ENCODE measurements at regions not wholly inside any gene's neighbourhood (a gene's known extent, or its start where the extent isn't known, plus 50 kb on each side); places are given as distances from the start of the nearest gene placed in this dataset.
"Not testable (repeated sequence)": the region's sequence is repeated elsewhere in the genome, so short reads cannot be mapped to it uniquely, and the experiment has no call there.

- DNase-seq (ENCODE audit: low read depth) = no peak
Observed at GRCh38 chr1:65590279-65590678, 169.8 kb downstream of the LEPR start.

GRCh38 chr1:65593516-65593915 is 173.0 kb downstream of the LEPR start:
- no peak for DNase-seq (ENCODE audit: low read depth)

GRCh38 chr1:65595724-65596123 is 175.3 kb downstream of the LEPR start:
- DNase-seq (ENCODE audit: low read depth) = no peak

- no peak for DNase-seq (ENCODE audit: low read depth)
Observed at GRCh38 chr1:65596768-65597167, 176.3 kb downstream of the LEPR start.

- DNase-seq (ENCODE audit: low read depth) = no peak
Observed at GRCh38 chr1:65605621-65606020, 185.2 kb downstream of the LEPR start.

- no peak for DNase-seq (ENCODE audit: low read depth)
Observed at GRCh38 chr1:65606426-65606825, 186.0 kb downstream of the LEPR start.

- DNase-seq (ENCODE audit: low read depth) = no peak
Observed at GRCh38 chr1:65613884-65614283, 178.8 kb upstream of the PDE4B start.

- DNase-seq (ENCODE audit: low read depth) = no peak
Observed at GRCh38 chr1:65615859-65616258, 176.8 kb upstream of the PDE4B start.

- not testable (repeated sequence) for DNase-seq (ENCODE audit: low read depth)
Observed at GRCh38 chr1:65621721-65622120, 171.0 kb upstream of the PDE4B start.

- DNase-seq (ENCODE audit: low read depth) = no peak
Observed at GRCh38 chr1:65623895-65624294, 168.8 kb upstream of the PDE4B start.

- no peak for DNase-seq (ENCODE audit: low read depth)
Observed at GRCh38 chr1:65625528-65625927, 167.2 kb upstream of the PDE4B start.

GRCh38 chr1:65626003-65626402 is 166.7 kb upstream of the PDE4B start:
- DNase-seq (ENCODE audit: low read depth) = no peak

GRCh38 chr1:65629788-65630187 is 162.9 kb upstream of the PDE4B start:
- DNase-seq (ENCODE audit: low read depth) = no peak

GRCh38 chr1:65630855-65631254 is 161.8 kb upstream of the PDE4B start:
- DNase-seq (ENCODE audit: low read depth) = peak; percentile 6

GRCh38 chr1:65632235-65632634 is 160.5 kb upstream of the PDE4B start:
- DNase-seq (ENCODE audit: low read depth) = no peak

GRCh38 chr1:65640046-65640445 is 152.6 kb upstream of the PDE4B start:
- no peak for DNase-seq (ENCODE audit: low read depth)

- DNase-seq (ENCODE audit: low read depth) = not testable (repeated sequence)
Observed at GRCh38 chr1:65649185-65649584, 143.5 kb upstream of the PDE4B start.

GRCh38 chr1:65650682-65651081 is 142.0 kb upstream of the PDE4B start:
- DNase-seq (ENCODE audit: low read depth) = no peak

- DNase-seq (ENCODE audit: low read depth) = not testable (repeated sequence)
Observed at GRCh38 chr1:65654526-65654925, 138.2 kb upstream of the PDE4B start.

GRCh38 chr1:65657609-65658008 is 135.1 kb upstream of the PDE4B start:
- DNase-seq (ENCODE audit: low read depth) = not testable (repeated sequence)

GRCh38 chr1:65658122-65658521 is 134.6 kb upstream of the PDE4B start:
- DNase-seq (ENCODE audit: low read depth) = peak; percentile 58

GRCh38 chr1:65668368-65668767 is 124.3 kb upstream of the PDE4B start:
- peak; percentile 21 for DNase-seq (ENCODE audit: low read depth)

GRCh38 chr1:65670518-65670917 is 122.2 kb upstream of the PDE4B start:
- DNase-seq (ENCODE audit: low read depth) = no peak

GRCh38 chr1:65674522-65674921 is 118.2 kb upstream of the PDE4B start:
- DNase-seq (ENCODE audit: low read depth) = no peak

GRCh38 chr1:65679773-65680172 is 112.9 kb upstream of the PDE4B start:
- no peak for DNase-seq (ENCODE audit: low read depth)
